ENCODE measurements at regions not wholly inside any gene's neighbourhood (a gene's known extent, or its start where the extent isn't known, plus 50 kb on each side); places are given as distances from the start of the nearest gene placed in this dataset.

DNA sequence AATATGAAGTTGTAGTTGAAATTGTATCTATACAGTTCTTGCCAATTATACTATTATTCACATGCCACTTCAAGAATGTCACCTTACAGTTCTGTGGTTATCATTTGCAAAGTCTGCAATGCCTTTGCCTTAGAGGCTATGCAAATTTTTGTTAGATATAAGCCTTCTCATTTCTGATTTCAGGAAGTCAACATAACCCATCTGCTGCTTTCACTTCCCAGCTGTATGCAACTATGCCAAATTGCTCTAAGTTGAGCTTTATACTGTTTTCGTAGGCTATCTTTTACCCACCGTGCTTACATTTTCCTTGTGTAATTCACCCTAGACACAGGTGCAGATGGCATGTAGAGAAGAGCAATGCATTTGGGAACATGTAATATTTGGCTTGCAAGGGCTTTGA is 1083.0 kb downstream of the CDH9 start:
- Histone ChIP-seq H2BK120ac (ENCODE audit: low read depth, low read length, poor library complexity, severe bottlenecking) (no peak overlapping the region), H2AFZ (ENCODE audit: low read length) (no peak overlapping the region), H4K20me1 (ENCODE audit: control insufficient read depth, insufficient read depth, insufficient read length) (no peaks in the 10 kb centered on the region), H2BK15ac (ENCODE audit: low read depth, low read length) (no peak overlapping the region), H3K27ac (ENCODE audit: insufficient read length, low read depth, low read length) (no peak overlapping the region), H3T11ph (ENCODE audit: low read length) (no peak overlapping the region), H3K9ac (ENCODE audit: extremely low read depth, insufficient read length, low read length) (no peak overlapping the region), H3K79me1 (ENCODE audit: insufficient read depth, low read depth, low read length, poor library complexity, severe bottlenecking) (no peaks in the 10 kb centered on the region), H3K79me2 (ENCODE audit: insufficient read depth, low read length) (no peaks in the 10 kb centered on the region), H3K23ac (ENCODE audit: insufficient read length, low read depth, low read length) (no peak overlapping the region), H4K8ac (replicated peaks; ENCODE audit: insufficient read length, low read depth, low read length) (no peak overlapping the region), H3K56ac (ENCODE audit: insufficient read length, low read depth, low read length) (no peak overlapping the region), H3K18ac (ENCODE audit: insufficient read length, low read depth, low read length) (no peak overlapping the region), H3K4me1 (ENCODE audit: insufficient read depth, low read length) (no peaks in the 10 kb centered on the region), H2BK5ac (ENCODE audit: insufficient read length, low read length) (no peak overlapping the region), H3K14ac (ENCODE audit: insufficient read depth, low read length) (no peak overlapping the region), H3K4me2 (ENCODE audit: insufficient read depth, insufficient read length, low read length) (no peak overlapping the region), H3K23me2 (ENCODE audit: insufficient read length, low read depth, low read length, poor library complexity, severe bottlenecking) (no peaks in the 10 kb centered on the region), H2BK20ac (ENCODE audit: low read depth, low read length, poor library complexity, severe bottlenecking) (no peak overlapping the region), H4K91ac (ENCODE audit: insufficient read length, low read depth, low read length) (no peak overlapping the region), H3K9me3 (ENCODE audit: control insufficient read depth, low read depth, low read length) (no peaks in the 10 kb centered on the region), H3K4ac (ENCODE audit: low read depth, low read length) (no peak overlapping the region), H4K5ac (ENCODE audit: insufficient read length, low read depth, low read length) (no peak overlapping the region), H3K27me3 (ENCODE audit: insufficient read depth, low read length) (no peaks in the 10 kb centered on the region), H2BK12ac (ENCODE audit: insufficient read length, low read depth, low read length) (no peak overlapping the region), H2AK5ac (ENCODE audit: insufficient read length, low read length) (no peak overlapping the region)
- no peak for DNase-seq
- no peaks in the 10 kb centered on the region for H3K27me3 Mint-ChIP-seq (ENCODE audit: low read depth)
- WGBS (ENCODE audit: extremely low coverage, insufficient read length, low lambda C conversion rate): no CpG with 5 or more reads among the region's 2 CpGs
- H3K4me3 Mint-ChIP-seq: no peak overlapping the region
- TF ChIP-seq, protein P1, sequence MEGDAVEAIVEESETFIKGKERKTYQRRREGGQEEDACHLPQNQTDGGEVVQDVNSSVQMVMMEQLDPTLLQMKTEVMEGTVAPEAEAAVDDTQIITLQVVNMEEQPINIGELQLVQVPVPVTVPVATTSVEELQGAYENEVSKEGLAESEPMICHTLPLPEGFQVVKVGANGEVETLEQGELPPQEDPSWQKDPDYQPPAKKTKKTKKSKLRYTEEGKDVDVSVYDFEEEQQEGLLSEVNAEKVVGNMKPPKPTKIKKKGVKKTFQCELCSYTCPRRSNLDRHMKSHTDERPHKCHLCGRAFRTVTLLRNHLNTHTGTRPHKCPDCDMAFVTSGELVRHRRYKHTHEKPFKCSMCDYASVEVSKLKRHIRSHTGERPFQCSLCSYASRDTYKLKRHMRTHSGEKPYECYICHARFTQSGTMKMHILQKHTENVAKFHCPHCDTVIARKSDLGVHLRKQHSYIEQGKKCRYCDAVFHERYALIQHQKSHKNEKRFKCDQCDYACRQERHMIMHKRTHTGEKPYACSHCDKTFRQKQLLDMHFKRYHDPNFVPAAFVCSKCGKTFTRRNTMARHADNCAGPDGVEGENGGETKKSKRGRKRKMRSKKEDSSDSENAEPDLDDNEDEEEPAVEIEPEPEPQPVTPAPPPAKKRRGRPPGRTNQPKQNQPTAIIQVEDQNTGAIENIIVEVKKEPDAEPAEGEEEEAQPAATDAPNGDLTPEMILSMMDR (conservative IDR thresholded peaks at IDR 0.05): no peak
- H3K27ac Mint-ChIP-seq: no peak overlapping the region
- no peaks in the 10 kb centered on the region for H3K9me3 Mint-ChIP-seq
- no peaks in the 10 kb centered on the region for H3K4me1 Mint-ChIP-seq
- H3K36me3 Mint-ChIP-seq (ENCODE audit: insufficient read depth in 1 of 3, low read depth in 3 of 3): no peaks in the 10 kb centered on the region
